Caco-2 (cell line): ENCODE measurements at regions not wholly inside any gene's neighbourhood (a gene's known extent, or its start where the extent isn't known, plus 50 kb on each side); places are given as distances from the start of the nearest gene placed in this dataset.

Source experiments
- BruUV-seq: library from RNA; stranded (reverse); fragments of 400-500 nt; replicated peaks from 2 replicates; lab custom pipeline; 2021; lab: Mats Ljungman, UMichigan
- CTCF ChIA-PET: fragments of 300-600 bp; sonication (Branson Sonifier 250); formaldehyde crosslinking; loops from one replicate; lab custom pipeline; 2022; ENCODE audit warnings: antibody characterized with exemption; lab: Charles Lee
- POLR2A ChIA-PET: fragments of 300-600 bp; sonication (Branson Sonifier 250); formaldehyde crosslinking; loops from one replicate; lab custom pipeline; 2022; ENCODE audit warnings: antibody characterized with exemption; lab: Charles Lee
- DNase-seq, 2 experiments: peaks; one replicate each; pipeline versions ENCODE4 v3.0.0 to v3.0.0-alpha.2; 2020 to 2022
- H3K27me3 ChIP-seq: replicated peaks from 2 replicates; pipeline ENCODE4 v1.6.0; 2011; ENCODE audit warnings: low read length; ENCODE audit not compliant: control insufficient read depth, insufficient read depth
- H3K36me3 ChIP-seq: 2 replicates; pipeline ENCODE4 v1.5.1; 2011; ENCODE audit warnings: low read length; ENCODE audit not compliant: control insufficient read depth, insufficient read depth
- H3K4me1 ChIP-seq: fragments of 250-450 bp; sonication (Bioruptor Pico); 2 replicates; pipeline ENCODE4 v1.5.1; 2020; ENCODE audit warnings: mild to moderate bottlenecking
- H3K4me3 ChIP-seq: 2 replicates; pipeline ENCODE4 v1.5.1; 2011; ENCODE audit warnings: low read depth, mild to moderate bottlenecking, control low read depth, low read length
- H3K9me3 ChIP-seq: fragments of 250-450 bp; sonication (Bioruptor Pico); 2 replicates; pipeline ENCODE4 v1.5.1; 2020; ENCODE audit warnings: mild to moderate bottlenecking, moderate library complexity
- H3K27ac Mint-ChIP-seq: one replicate; pipeline ENCODE4 v1.8.0; 2022; ENCODE audit warnings: mixed read lengths; ENCODE audit not compliant: unreplicated experiment
- H3K27me3 Mint-ChIP-seq: one replicate; pipeline ENCODE4 v1.8.0; 2022; ENCODE audit warnings: mixed read lengths; ENCODE audit not compliant: insufficient read depth, unreplicated experiment
- H3K36me3 Mint-ChIP-seq: one replicate; pipeline ENCODE4 v1.8.0; 2022; ENCODE audit warnings: mild to moderate bottlenecking, mixed read lengths; ENCODE audit not compliant: insufficient read depth, unreplicated experiment
- H3K4me1 Mint-ChIP-seq: one replicate; pipeline ENCODE4 v1.8.0; 2022; ENCODE audit warnings: low read depth, mixed read lengths; ENCODE audit not compliant: unreplicated experiment
- H3K4me3 Mint-ChIP-seq: one replicate; pipeline ENCODE4 v1.8.0; 2022; ENCODE audit warnings: mild to moderate bottlenecking, moderate library complexity, mixed read lengths; ENCODE audit not compliant: unreplicated experiment
- H3K9me3 Mint-ChIP-seq: one replicate; pipeline ENCODE4 v1.8.0; 2022; ENCODE audit warnings: mixed read lengths; ENCODE audit not compliant: unreplicated experiment
- intact Hi-C: fragments of 100-400 bp; cut with micrococcal nuclease; formaldehyde crosslinking; loops from one replicate; pipeline ENCODE4 v1.10.0; 2022; ENCODE audit not compliant: unreplicated experiment
- TF ChIP-seq, protein P1 (sequence below), 2 experiments: fragments of 200-600 bp in 1 of 2; IDR thresholded peaks; 1 replicate in 1 of 2; 2 replicates in 1 of 2; pipeline versions ENCODE4 v1.5.1 to v1.8.0; 2011 to 2022; ENCODE audit warnings: antibody characterized with exemption in 1 of 2, control low read depth in 1 of 2, inconsistent platforms in 1 of 2, low read depth in 1 of 2, low read length in 1 of 2, mild to moderate bottlenecking in 1 of 2, moderate library complexity in 1 of 2; ENCODE audit not compliant: insufficient read depth in 1 of 2, severe bottlenecking in 1 of 2, unreplicated experiment in 1 of 2

DNA sequence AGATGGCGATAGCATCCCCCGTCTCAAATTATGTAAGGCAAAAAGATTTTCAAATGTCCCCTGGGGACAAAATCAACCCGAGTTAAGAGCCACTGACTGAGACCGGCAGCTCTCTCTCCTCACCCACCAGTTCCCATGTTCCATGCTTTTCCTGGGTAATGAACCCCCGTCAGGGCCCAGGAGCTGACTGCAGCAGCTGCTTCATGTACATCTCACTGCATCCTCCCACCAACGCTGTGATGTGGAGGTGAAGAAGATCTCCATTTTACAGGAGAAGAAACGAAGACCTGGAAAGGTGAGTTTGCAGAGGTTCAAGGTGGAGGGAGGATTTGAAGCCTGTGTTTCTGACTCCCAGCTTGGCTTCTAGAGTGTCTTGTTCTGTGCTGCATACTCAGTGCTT, 481.1 kb downstream of the MIAT start:
- Mint-ChIP-seq H3K9me3 (no peaks in the 10 kb centered on the region), H3K27ac (no peak overlapping the region), H3K27me3 (no peaks in the 10 kb centered on the region), H3K4me1 (peaks cover 7% of the 10 kb centered on the region), H3K36me3 (no peaks in the 10 kb centered on the region), H3K4me3 (no peak overlapping the region)
- BruUV-seq: no TSS peak
- intact Hi-C loops: no loop called here
- no peak for DNase-seq
- Histone ChIP-seq H3K9me3 (no peaks in the 10 kb centered on the region), H3K4me3 (no peak overlapping the region), H3K27me3 (no peaks in the 10 kb centered on the region), H3K4me1 (peaks cover 18% of the 10 kb centered on the region; the same call in 1 of the 2 replicates), H3K36me3 (no peaks in the 10 kb centered on the region)
- CTCF ChIA-PET: no interaction called here
- TF ChIP-seq, protein P1, sequence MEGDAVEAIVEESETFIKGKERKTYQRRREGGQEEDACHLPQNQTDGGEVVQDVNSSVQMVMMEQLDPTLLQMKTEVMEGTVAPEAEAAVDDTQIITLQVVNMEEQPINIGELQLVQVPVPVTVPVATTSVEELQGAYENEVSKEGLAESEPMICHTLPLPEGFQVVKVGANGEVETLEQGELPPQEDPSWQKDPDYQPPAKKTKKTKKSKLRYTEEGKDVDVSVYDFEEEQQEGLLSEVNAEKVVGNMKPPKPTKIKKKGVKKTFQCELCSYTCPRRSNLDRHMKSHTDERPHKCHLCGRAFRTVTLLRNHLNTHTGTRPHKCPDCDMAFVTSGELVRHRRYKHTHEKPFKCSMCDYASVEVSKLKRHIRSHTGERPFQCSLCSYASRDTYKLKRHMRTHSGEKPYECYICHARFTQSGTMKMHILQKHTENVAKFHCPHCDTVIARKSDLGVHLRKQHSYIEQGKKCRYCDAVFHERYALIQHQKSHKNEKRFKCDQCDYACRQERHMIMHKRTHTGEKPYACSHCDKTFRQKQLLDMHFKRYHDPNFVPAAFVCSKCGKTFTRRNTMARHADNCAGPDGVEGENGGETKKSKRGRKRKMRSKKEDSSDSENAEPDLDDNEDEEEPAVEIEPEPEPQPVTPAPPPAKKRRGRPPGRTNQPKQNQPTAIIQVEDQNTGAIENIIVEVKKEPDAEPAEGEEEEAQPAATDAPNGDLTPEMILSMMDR (IDR thresholded peaks at IDR 0.05; ENCODE audit: insufficient read depth in 1 of 2, low read depth in 1 of 2, low read length in 1 of 2, severe bottlenecking in 1 of 2, unreplicated experiment in 1 of 2): no peak
- POLR2A ChIA-PET: no interaction called here

DNA sequence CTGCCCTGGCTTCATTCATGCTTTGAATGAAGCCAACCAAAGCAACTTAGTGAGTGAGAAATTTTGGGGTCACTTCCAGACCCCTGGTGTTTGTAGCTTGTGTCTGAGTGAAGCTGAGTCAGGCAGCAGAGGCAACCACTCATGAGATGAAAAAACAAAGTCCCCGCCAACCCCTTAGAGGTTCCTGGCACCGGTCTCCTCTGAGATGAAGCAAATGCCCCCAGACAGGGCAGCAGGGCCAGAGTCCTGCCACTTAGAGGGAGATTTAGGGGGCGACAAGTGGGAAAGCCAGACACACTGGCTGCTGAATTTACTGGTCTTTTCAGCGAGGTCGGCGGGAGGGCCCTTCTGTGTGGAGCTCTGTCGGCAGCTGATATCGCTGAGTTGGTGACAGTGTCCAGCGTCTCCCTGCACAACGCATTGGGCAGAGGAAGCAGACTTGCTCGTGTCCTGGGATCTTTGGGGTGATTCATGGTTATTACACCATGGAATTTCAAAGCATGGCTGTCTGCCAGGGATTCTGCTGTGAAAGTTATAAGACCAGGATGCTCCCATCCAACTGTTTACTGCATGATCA, 482.6 kb downstream of the MIAT start:
- no peak overlapping the region for H3K4me3 Mint-ChIP-seq
- Histone ChIP-seq H3K27me3 (no peaks in the 10 kb centered on the region), H3K4me3 (no peak overlapping the region), H3K9me3 (no peaks in the 10 kb centered on the region), H3K4me1 (peaks cover 10% of the 10 kb centered on the region; the same call in 1 of the 2 replicates), H3K36me3 (no peaks in the 10 kb centered on the region)
- no peaks in the 10 kb centered on the region for H3K36me3 Mint-ChIP-seq
- H3K27me3 Mint-ChIP-seq: peaks cover 2% of the 10 kb centered on the region
- BruUV-seq: no TSS peak
- ChIA-PET POLR2A (no interaction called here), CTCF (no interaction called here)
- intact Hi-C loops: no loop called here
- H3K27ac Mint-ChIP-seq: no peak overlapping the region
- DNase-seq: no peak
- H3K4me1 Mint-ChIP-seq: peaks cover 5% of the 10 kb centered on the region
- H3K9me3 Mint-ChIP-seq: no peaks in the 10 kb centered on the region
- TF ChIP-seq, protein P1 (IDR thresholded peaks at IDR 0.05; ENCODE audit: insufficient read depth in 1 of 2, low read depth in 1 of 2, low read length in 1 of 2, severe bottlenecking in 1 of 2, unreplicated experiment in 1 of 2): no peak

DNA sequence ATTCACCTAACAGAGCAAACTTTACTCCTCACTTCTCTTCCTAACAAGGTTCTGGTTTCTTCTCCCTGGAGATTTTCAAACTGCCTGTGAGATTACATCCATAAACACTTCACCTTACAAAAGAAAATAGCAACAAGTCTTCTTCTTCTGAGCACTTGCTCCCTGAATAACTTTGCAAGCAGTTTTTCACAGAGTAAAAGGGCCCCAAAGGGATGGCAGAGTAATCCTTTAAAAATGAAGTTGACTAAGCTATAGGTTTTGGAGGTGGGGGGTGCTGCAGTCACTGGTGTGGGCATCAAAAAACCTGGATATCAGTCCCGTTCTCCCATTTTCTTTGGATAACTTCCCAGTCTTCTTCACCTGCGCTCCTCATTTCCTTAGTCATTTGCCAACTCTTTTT, 484.9 kb downstream of the MIAT start:
- CTCF ChIA-PET: no interaction called here
- TF ChIP-seq, protein P1 (IDR thresholded peaks at IDR 0.05; ENCODE audit: insufficient read depth in 1 of 2, low read depth in 1 of 2, low read length in 1 of 2, severe bottlenecking in 1 of 2, unreplicated experiment in 1 of 2): no peak
- H3K36me3 ChIP-seq: no peaks in the 10 kb centered on the region
- H3K36me3 Mint-ChIP-seq: no peaks in the 10 kb centered on the region
- no peaks in the 10 kb centered on the region for H3K9me3 Mint-ChIP-seq
- no TSS peak for BruUV-seq
- peaks cover 2% of the 10 kb centered on the region for H3K27me3 Mint-ChIP-seq
- no peak for DNase-seq
- no peaks in the 10 kb centered on the region for H3K4me1 ChIP-seq
- intact Hi-C loops: no loop called here
- H3K27ac Mint-ChIP-seq: no peak overlapping the region
- no peak overlapping the region for H3K4me3 Mint-ChIP-seq
- H3K27me3 ChIP-seq: no peaks in the 10 kb centered on the region
- POLR2A ChIA-PET: no interaction called here
- no peaks in the 10 kb centered on the region for H3K9me3 ChIP-seq
- H3K4me3 ChIP-seq: no peak overlapping the region
- no peaks in the 10 kb centered on the region for H3K4me1 Mint-ChIP-seq
